HG03565 (cell line): ENCODE measurements at regions not wholly inside any gene's neighbourhood (a gene's known extent, or its start where the extent isn't known, plus 50 kb on each side); places are given as distances from the start of the nearest gene placed in this dataset.

ENCODE experiments used
- ATAC-seq: cut with Tn5 transposase; IDR thresholded peaks from one replicate; pipeline ENCODE4 v1.9.1; 2021; ENCODE audit warnings: mild to moderate bottlenecking, moderate library complexity; ENCODE audit not compliant: unreplicated experiment

DNA sequence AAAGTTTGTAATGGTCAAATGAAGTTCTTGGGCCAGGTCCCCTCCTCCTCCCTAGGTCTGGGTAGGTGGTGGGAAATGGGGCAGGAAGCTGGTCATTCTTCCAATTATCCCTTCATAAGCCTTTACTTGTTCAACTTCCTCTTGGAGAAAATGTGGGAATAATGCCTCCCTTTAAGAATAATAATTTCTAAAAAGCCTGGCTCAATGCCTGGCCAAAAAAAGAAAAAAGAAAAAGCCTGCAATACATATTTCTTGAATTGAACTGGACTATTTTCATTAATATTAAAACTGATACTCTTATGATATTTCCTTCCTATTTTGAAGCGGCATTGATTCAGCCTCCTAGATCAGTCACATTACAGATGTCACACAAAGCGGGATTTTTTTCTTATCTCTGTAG, 600.9 kb downstream of the CCDC171 start:
- no peak for ATAC-seq

DNA sequence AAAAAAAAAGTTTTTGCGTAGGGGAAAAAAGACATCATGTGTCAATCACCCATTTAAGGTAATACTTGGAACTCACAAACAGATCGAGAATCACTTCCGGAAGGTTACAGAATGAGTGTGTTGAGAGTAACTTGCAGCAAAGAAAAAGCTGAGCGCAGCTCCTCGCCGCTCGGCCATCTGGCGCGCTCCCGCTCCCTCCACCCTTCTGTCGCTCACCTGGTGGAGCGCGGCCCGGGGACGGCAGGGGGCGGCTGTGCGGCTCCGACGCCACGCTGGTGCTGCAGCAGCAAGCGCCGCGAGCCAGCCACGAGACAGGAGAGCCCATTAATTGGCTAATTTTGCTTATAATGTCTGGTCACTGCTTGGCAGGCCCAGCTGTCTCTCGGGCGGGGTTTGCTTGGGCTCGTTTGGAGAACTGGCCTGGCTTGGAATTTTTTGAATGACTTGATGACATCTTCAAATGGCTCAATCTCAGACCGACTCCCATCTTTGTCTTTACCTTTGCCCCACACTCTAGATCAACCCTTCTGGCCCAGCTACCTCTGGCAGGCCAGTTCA, 601.8 kb downstream of the CCDC171 start:
- peak; percentile 63 for ATAC-seq

DNA sequence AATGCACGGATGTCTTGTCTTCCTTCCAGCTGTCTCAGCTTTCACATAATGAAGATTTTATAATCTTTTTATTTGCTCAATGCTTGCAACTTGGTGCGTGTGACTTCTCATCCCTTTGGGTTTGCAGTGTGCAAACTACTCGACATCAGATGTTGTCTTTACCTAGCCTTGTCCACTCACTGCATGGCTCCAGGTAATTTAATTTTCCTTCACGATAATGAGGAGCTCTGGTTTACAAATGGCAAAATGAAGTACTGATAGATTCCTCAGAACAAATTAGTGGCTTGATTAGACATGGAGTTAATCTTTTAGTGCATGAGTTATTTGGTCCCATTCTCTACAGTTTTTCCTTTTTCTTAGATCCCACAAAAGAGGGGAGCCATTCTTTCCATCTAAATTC, 603.0 kb downstream of the CCDC171 start:
- no peak for ATAC-seq

DNA sequence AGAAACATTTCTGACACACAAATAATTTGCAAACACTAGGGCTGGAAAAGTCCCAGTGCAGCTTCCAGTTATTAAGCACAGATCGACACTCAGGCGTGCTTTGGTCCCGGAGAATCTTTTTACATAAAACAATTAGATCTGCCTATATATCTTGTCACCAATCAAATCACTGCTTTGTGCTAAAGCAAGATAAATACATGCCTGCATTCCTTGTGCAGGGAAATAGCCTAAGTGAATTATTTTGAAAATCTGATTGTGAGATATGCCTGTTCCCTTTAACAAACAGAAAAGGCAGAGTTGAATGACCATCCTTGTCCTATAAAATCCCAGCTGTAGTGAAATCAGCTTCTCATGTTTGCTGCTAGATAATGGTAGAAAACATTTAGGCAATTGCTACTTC, 604.4 kb downstream of the CCDC171 start:
- no peak for ATAC-seq

DNA sequence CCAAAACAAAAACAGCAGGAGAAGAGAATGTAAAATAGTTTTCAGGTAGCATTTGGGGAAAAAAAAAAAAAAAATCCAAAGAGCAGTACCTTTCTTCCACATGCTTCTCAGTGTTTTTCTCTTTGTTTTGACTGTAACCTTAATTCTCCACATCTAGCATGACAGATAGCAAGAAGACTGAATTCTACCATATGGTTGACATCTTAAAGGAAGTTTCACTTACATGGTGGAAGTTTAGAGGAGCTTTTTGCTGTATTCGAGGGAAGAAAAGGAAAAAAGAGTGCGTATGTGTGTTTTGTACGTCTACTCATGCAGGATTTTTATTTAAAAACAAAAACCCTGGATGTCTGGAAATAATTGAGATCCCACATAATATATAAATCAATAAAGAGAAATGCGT, 604.8 kb downstream of the CCDC171 start:
- ATAC-seq: no peak

DNA sequence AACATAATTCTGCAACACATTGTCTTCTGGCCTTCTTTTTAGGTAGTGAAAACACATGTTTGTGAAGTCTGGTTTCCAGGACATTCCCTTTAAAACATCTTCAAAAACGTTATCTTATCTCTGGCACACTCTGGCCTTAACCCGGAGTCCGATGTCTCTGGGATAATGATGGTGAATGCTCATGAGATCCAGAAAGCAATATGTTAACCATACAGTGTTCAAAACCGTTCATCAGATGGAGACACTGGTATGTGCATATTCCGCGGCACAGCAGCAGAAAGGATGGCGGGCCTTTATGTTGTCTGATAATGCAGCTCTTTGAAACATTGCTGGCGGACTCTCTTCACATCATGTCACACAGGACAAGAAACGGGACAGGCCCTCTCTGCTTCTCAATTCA, 605.2 kb downstream of the CCDC171 start:
- ATAC-seq: no peak

DNA sequence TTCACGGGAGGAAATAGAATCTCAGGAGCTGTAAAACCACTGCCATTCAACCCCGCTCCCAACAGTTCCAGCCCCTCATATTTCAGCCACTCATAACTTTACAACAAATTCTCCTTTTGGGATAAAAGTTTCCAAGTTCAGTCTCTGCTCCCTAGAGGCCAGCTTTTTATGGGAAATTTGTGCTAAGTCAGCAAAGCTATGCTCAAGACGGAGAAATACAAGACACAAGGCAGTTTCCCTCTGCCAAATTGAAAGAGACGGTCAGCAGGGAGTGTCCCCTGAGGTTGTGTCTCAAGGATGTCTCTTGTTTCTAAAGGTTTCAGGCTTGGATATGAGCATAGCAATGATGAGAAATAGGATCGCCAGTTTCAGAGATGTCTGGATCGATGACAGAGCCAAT, 608.6 kb downstream of the CCDC171 start:
- ATAC-seq: no peak

DNA sequence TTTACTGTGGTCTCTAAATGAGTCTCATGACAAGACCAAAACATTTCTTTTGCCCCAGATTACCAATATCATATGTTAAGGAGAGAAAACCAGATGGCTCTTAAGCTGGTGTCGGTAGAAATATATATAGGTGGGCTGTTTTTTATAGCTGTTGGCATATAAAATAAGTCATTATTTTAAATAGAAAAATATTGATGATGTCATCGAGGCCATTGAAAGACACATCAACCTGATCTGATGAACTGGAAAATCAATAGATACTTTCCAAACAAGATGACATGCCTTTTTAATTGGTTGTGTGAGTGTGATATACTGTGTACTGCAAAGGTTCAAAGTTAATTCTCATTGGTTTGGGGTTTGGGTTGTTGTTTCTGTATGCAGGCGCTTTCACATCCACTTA, 617.3 kb downstream of the CCDC171 start:
- no peak for ATAC-seq

DNA sequence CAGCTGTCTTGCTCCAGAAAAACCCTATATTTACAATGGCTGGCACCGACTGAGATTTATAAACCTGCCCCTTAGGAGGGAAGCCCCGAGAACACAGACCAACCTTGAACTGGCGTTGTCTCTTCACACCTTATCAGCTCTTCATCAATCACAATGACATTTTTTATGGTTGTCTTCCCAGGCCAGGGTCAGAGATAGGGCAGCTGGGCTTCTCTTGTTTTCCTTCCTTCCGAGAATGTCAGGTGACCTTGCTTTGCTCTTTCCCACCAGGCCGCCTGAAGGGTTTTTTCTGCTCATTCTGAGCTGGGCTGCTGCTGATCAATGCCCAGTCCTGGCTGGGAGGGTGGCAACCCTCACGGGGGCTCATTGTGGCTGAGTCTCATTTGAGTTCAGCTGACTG, 619.1 kb downstream of the CCDC171 start:
- ATAC-seq: no peak

DNA sequence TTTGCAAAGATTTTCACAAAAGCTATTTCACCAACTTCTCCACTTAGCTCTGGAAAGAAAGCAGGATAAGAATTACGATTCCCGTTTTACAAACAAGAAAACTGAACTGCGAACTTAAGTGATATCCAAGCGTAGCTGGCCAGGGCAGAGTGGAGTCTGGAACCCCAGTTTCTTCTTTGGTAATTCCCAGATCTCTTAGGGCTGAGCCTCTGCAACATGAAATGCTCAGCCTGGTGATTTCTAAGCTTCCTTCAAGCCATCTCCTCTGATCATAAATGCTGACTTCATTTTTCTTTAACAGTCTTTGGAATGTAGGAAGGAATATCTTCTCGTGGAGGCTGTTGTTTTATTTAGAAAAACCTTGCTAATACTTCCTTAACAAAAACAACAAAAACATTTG, 620.0 kb downstream of the CCDC171 start:
- ATAC-seq: no peak

DNA sequence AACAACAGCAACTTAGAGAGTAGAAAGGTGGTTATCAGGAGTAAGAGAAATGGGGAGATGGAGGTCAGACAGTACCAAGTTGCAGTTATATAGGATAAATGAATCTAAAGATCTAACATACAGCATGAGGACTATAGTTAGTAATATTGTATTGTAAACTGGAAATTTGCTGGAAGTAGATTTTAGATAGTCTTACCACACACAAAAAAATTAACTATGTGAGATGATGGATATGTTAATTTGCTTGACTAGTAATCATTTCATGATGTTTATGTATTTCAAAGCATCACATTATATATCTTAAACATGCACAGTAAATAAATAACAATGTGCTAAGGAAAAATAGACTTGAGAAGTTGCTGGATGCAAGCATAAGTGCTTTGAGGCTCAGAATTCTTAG, 622.1 kb downstream of the CCDC171 start:
- ATAC-seq: no peak

DNA sequence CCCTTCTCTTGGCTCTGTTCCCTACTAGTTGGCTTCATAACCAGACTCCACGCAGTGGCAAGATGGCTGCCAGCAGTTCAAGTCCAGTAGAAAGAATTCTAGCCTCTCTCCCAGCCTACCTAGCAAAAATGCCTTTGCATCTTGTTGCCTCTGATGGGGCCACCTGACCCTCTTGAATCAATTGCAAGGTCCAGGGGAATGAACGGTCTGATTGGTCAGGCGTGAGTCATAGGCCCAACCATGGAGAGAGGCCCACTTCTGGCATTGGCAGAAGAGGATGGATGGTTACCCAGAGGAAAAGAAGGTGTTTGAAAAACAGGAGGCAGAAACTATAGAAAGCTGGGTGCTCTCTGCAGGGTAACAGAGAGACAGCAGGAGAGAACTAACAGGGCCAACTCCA, 622.6 kb downstream of the CCDC171 start:
- ATAC-seq: no peak

DNA sequence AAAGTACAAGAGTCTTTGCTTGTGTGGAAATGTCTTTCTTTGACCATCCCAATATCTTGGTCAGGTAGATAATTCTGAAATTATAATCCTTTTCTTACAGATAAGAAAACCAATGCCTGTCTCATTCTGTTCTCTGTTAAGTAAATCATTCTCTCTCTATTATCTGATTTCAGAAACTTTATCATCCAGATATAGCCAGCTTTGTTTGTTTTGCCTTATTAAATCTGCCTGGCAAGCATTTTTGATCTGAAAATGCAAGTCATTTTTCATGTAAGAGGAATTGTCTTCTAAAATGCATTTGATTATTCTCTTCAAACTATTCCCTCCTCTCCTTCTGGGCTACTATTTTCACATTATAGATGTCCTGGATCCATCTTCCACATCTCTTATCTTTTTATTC, 625.5 kb downstream of the CCDC171 start:
- ATAC-seq: no peak

DNA sequence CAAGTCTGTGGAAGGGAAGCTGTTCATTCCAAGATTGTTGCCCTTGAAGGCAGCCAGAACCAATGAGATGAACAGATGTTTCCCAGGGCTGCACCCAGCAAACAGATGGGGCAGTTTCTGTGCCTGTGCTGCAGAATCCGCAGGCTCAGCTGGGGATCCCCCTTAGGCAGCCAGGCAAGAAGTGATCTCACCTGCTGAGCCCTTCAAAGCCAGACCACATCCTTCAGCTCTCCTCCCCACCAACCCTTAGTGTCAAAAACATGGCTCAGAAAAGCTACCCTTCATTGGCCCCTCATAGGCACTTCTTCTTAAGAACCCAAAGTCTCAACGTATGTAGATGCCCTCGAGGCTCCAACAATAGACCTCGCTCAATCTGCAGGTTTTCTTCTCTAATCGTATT, 626.7 kb downstream of the CCDC171 start:
- ATAC-seq: no peak

DNA sequence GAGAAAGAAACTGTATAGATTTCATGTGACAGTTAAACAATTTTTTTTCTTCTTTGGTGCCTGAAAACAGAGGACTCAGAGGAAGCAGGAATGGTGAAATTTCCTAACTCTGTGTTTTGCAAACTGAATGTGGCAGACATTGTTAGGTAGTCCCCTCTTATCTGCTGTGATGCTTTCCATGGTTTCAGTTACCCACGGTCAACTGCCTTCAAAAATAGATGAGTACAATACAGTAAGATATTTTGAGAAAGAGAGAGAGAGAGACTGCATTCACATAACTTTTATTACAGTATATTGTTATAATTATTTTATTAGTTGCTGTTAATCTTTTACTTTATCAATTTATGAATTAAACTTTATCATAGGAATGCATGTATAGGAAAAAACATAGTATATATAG, 627.2 kb downstream of the CCDC171 start:
- ATAC-seq: no peak

DNA sequence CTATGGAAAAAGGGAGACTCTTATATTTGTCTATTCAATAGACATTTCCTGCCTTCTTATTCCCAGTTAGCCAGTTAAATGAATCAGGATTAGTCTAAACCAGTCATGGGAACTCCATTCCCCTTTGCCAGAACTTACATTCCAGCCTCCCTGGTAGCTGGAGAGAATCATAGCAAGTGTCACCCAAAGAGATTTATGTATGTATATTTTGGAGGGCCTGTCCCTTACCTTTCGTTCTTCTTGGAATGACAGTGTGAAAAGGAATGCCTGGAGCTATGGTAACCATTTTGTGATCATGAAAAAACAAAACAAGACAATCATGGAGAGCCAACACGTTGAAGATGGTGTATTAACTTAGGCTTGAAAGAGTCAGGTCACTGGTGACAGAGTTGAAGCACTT, 627.7 kb downstream of the CCDC171 start:
- no peak for ATAC-seq

DNA sequence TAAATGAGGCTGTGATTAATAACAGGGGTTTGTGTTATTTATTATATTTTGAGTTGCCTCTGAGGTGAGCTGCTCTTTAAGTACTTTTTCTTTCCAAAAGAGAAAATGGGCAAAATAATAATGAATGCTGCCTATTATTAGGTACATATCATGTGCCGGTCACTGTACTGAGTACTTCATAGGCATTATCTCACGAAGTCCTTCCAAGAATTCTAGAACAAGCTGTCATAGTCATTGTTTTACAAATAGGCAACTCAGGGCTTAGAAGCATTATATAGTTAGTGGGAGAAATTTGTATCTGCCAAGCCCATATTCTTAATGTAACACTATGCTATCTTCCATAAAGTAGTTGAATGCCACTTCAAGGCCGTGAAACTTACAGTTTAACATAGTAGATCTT, 628.7 kb downstream of the CCDC171 start:
- no peak for ATAC-seq

DNA sequence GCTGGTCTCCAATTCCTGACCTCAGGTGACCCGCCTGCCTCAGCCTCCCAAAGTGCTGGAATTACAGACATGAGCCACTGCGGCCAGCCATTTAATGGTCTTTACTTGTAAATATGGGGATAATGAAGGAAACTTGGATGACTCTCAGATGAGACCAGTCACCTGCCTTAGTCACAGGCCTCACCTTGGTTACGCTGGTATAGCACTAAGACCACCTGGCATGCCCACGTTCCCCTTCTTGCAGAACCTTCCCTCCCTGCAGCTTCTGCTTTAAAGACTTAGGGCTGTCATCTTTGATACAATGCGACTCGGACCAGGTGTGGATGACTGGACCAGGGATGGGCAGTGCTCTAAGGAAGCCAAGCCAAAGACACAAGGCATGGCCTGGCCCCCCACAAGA, 629.9 kb downstream of the CCDC171 start:
- ATAC-seq: no peak

DNA sequence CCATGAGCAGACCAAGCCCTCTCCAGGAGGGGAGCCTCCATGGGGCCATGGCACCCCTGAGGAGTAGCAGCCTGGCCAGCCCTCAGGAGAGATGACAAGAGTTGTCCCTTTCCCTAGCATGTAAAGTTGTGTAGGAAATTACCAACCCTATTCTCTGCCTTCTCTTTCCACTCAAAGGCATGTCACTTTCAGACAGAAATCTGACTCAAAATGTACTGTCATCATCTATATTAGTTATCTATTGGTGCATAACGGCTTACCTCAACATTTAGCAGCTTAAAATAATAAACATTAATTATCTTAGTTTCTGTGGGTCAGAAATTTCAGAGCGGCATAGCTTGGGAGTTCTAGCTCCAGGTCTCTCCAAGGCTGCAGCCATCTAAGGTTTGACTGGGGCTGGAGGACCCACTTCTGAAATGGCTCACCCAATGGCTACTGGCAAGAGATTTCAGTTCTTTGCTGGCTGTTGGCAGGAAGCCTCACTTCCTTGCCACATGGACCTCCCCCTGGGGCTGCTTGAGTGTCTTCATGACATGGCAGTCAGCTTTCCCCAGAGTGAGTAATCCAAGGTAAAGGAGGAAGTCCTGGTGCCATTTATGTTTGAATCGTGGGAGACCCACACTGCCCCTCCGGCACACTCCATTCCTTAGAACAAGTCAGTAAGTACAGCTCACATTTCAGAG, 632.3 kb downstream of the CCDC171 start:
- no peak for ATAC-seq

DNA sequence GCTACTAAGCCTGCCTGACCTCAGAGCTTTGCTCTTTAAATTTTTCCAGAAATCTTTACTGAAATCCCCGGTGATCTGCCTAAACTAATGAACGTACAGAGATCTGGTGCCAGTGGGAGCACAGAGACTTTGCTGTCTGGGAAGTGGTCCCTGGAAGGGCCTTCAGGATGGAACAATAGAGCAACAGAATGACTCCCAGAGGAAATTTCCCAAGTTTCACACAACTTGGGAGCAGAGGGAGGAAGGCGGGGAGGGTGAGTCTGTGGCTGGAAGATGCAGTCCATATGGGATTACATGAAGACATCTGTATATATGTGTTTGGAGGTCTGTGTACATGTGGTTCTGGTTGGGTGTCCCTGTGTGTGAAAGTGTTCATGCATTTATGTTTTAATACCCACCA, 638.3 kb downstream of the CCDC171 start:
- no peak for ATAC-seq

DNA sequence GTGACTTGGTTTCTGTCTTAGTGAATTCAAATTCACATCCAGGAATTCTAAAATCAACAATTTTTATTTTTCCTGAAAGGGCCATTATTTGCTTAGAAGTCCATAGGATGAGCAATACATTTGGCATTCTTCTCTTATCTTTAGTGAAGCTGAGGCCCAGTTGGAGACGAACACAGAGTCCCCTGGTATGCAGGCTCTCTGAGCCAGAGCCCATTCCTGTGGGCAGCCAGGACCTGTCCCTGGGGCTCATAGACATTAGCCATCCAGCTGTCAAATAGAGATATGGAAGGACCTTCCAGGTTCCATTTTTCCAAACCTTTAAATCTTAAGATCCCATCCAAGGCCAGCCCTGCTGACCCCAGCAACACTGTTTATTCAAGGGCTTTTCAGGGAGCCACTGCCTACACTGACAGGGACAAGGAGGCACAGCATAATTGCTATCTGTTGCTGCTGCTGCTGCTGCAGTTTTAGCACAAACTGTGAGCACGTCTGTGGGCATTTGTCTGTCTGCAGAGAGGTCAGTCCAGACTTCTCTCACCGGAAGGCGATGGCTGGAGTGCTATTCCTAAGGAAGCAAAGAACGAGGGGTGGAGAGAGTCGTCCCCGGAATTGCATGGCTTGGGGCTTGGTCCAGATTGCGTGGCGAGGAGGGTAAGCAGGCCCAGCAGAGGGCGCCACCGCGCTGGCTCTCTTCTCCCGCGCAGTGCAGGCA, 639.0 kb downstream of the CCDC171 start:
- no peak for ATAC-seq

DNA sequence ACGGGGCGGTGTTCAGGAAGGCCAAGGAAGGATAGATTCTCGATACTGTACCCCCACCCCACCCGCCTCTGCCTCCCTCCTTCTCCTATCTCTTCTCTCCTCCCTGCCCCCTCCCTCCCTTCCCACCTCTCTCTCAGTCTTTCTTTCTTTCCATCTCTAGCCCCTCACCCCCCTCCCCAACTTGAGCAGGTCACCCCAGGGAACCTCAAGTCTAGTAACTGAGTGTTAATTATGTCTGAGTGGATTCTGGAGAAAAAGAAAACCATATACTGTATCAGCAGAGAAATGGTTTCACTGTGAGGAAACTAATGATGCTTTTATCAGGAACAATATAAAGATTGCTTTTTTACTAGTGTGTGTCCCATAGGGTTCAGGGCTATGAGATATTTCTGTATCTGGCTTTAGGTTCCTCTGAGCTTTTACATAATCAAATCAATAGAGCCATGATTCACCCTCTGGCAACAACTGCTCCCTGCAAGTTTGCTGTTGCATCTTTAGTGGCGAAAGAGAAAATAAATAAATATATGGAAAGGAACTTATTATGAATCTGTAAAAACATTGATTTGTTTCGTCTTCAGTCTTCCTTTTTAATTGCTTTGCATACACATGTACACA, 639.7 kb downstream of the CCDC171 start:
- ATAC-seq: no peak
